ENCODE measurements at regions not wholly inside any gene's neighbourhood (a gene's known extent, or its start where the extent isn't known, plus 50 kb on each side); places are given as distances from the start of the nearest gene placed in this dataset.

DNA sequence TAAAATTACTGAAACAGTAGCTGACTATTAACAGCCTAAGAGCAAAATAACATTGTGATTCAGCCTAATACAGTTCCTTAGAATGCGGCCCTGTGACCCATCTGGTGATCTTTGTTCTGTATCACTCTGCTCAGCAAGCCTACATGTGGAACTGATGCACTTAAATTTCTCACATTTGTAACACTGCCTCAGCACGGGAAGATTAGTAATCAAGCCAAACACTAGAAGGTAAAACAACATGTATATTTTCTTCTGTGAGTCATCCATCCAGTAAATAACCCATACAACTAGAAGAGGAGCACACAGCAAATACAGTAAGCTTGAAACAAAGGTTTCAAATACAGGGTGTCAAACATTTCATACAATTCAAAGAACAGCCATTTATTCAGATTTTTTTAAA lies 189.7 kb upstream of the NOX3 start:
- Histone ChIP-seq H2AFZ (no peak overlapping the region), H3K27ac (no peak overlapping the region), H3K79me2 (ENCODE audit: insufficient read depth) (no peaks in the 10 kb centered on the region), H3K9me3 (ENCODE audit: low read depth) (no peaks in the 10 kb centered on the region), H3K36me3 (ENCODE audit: low read depth) (no peaks in the 10 kb centered on the region), H3K9me2 (ENCODE audit: insufficient read depth) (no peaks in the 10 kb centered on the region), H3K4me3 (no peak overlapping the region), H3K4me2 (ENCODE audit: unreplicated experiment) (no peak overlapping the region), H3F3A (ENCODE audit: insufficient read depth) (no peaks in the 10 kb centered on the region), H3K4me1 (ENCODE audit: insufficient read depth) (no peaks in the 10 kb centered on the region), H4K20me1 (ENCODE audit: insufficient read depth) (no peaks in the 10 kb centered on the region), H3K9ac (no peak overlapping the region), H3K27me3 (replicated peaks; ENCODE audit: insufficient read depth) (no peaks in the 10 kb centered on the region)
- peak; percentile 7 for DNase-seq
- 0 to 8% methylated on average over 2 of the region's 2 CpGs for WGBS, 2 experiments (ENCODE audit: low coverage in 1 of 2, low lambda C conversion rate in 2 of 2, missing lambda C conversion rate in 2 of 2)
- TF ChIP-seq EZH2phosphoT487 (IDR thresholded peaks at IDR 0.05; ENCODE audit: insufficient read depth, low read depth) (no peak), EZH2 (IDR thresholded peaks at IDR 0.05; ENCODE audit: insufficient read depth, poor library complexity, severe bottlenecking) (no peak)
- in situ Hi-C loops (cut with MboI) = no loop called here

- in situ Hi-C loops (cut with MboI) = no loop called here
- no peak overlapping the region for H3K27ac ChIP-seq
- H3K4me2 ChIP-seq (ENCODE audit: unreplicated experiment) = no peak overlapping the region
- H3F3A ChIP-seq (ENCODE audit: insufficient read depth) = no peaks in the 10 kb centered on the region
- no peaks in the 10 kb centered on the region for H3K36me3 ChIP-seq (ENCODE audit: low read depth)
- H3K4me1 ChIP-seq (ENCODE audit: insufficient read depth) = no peaks in the 10 kb centered on the region
- H3K9me2 ChIP-seq (ENCODE audit: insufficient read depth) = no peaks in the 10 kb centered on the region
- no peaks in the 10 kb centered on the region for H3K27me3 ChIP-seq (replicated peaks; ENCODE audit: insufficient read depth)
- TF ChIP-seq EZH2phosphoT487 (IDR thresholded peaks at IDR 0.05; ENCODE audit: insufficient read depth, low read depth) (no peak), EZH2 (IDR thresholded peaks at IDR 0.05; ENCODE audit: insufficient read depth, poor library complexity, severe bottlenecking) (no peak)
- H3K4me3 ChIP-seq = no peak overlapping the region
- WGBS, 2 experiments (ENCODE audit: low coverage in 1 of 2, low lambda C conversion rate in 2 of 2, missing lambda C conversion rate in 2 of 2) = 43 to 56% methylated on average over 1 of the region's 1 CpG
- no peak overlapping the region for H2AFZ ChIP-seq
- no peak for DNase-seq
- H3K79me2 ChIP-seq (ENCODE audit: insufficient read depth) = no peaks in the 10 kb centered on the region
- no peaks in the 10 kb centered on the region for H4K20me1 ChIP-seq (ENCODE audit: insufficient read depth)
- H3K9me3 ChIP-seq (ENCODE audit: low read depth) = no peaks in the 10 kb centered on the region
- H3K9ac ChIP-seq = no peak overlapping the region
These were observed 186.0 kb upstream of the NOX3 start for GRCh38 chr6:155641603-155642002.

GRCh38 chr6:155638200-155638599 lies 182.6 kb upstream of the NOX3 start:
- TF ChIP-seq EZH2 (IDR thresholded peaks at IDR 0.05; ENCODE audit: insufficient read depth, poor library complexity, severe bottlenecking) = no peak
- TF ChIP-seq EZH2phosphoT487 (IDR thresholded peaks at IDR 0.05; ENCODE audit: insufficient read depth, low read depth) = no peak
- Histone ChIP-seq H3K9me2 (ENCODE audit: insufficient read depth) (no peaks in the 10 kb centered on the region), H3K27me3 (replicated peaks; ENCODE audit: insufficient read depth) (no peaks in the 10 kb centered on the region), H4K20me1 (ENCODE audit: insufficient read depth) (no peaks in the 10 kb centered on the region), H3K36me3 (ENCODE audit: low read depth) (no peaks in the 10 kb centered on the region), H2AFZ (no peak overlapping the region), H3K9ac (no peak overlapping the region), H3F3A (ENCODE audit: insufficient read depth) (no peaks in the 10 kb centered on the region), H3K4me3 (no peak overlapping the region), H3K79me2 (ENCODE audit: insufficient read depth) (no peaks in the 10 kb centered on the region), H3K4me1 (ENCODE audit: insufficient read depth) (no peaks in the 10 kb centered on the region), H3K27ac (no peak overlapping the region), H3K9me3 (ENCODE audit: low read depth) (no peaks in the 10 kb centered on the region), H3K4me2 (ENCODE audit: unreplicated experiment) (no peak overlapping the region)
- no peak for DNase-seq
- 4 to 14% methylated on average over 1 of the region's 1 CpG for WGBS, 2 experiments (ENCODE audit: low coverage in 1 of 2, low lambda C conversion rate in 2 of 2, missing lambda C conversion rate in 2 of 2)
- in situ Hi-C loops (cut with MboI) = no loop called here

DNA sequence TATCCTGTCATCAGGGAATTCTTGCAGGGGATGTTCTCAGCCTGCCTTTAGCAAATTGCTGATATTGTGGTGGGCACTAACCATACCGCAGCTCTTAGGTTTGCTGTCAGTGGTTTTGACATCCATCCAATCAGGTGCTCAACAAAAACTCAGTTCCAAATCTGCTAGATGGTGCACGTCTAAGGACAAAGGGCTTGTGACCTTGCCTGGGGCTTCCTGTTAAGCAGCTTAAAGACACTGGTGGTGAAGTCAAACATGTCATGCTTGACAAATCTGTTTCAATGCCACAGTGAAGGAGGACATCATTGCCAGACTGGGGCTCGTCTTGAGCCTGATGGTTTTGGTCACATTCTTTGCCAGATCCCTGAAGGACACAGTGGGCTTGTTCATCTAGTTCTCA lies 179.8 kb upstream of the NOX3 start:
- Histone ChIP-seq H3K9me3 (ENCODE audit: low read depth) (no peaks in the 10 kb centered on the region), H4K20me1 (ENCODE audit: insufficient read depth) (no peaks in the 10 kb centered on the region), H3K4me2 (ENCODE audit: unreplicated experiment) (no peak overlapping the region), H3K4me3 (no peak overlapping the region), H3K27me3 (replicated peaks; ENCODE audit: insufficient read depth) (no peaks in the 10 kb centered on the region), H3K27ac (no peak overlapping the region), H3F3A (ENCODE audit: insufficient read depth) (no peaks in the 10 kb centered on the region), H2AFZ (no peak overlapping the region), H3K36me3 (ENCODE audit: low read depth) (no peaks in the 10 kb centered on the region), H3K9me2 (ENCODE audit: insufficient read depth) (no peaks in the 10 kb centered on the region), H3K4me1 (ENCODE audit: insufficient read depth) (no peaks in the 10 kb centered on the region), H3K79me2 (ENCODE audit: insufficient read depth) (no peaks in the 10 kb centered on the region), H3K9ac (no peak overlapping the region)
- no peak for TF ChIP-seq EZH2phosphoT487 (IDR thresholded peaks at IDR 0.05; ENCODE audit: insufficient read depth, low read depth)
- TF ChIP-seq EZH2 (IDR thresholded peaks at IDR 0.05; ENCODE audit: insufficient read depth, poor library complexity, severe bottlenecking) = no peak
- in situ Hi-C loops (cut with MboI) = no loop called here
- 34 to 38% methylated on average over 3 of the region's 3 CpGs for WGBS, 2 experiments (ENCODE audit: low coverage in 1 of 2, low lambda C conversion rate in 2 of 2, missing lambda C conversion rate in 2 of 2)
- no peak for DNase-seq

GRCh38 chr6:155630085-155630484 lies 174.4 kb upstream of the NOX3 start:
- H3K4me2 ChIP-seq (ENCODE audit: unreplicated experiment) = no peak overlapping the region
- H3F3A ChIP-seq (ENCODE audit: insufficient read depth) = no peaks in the 10 kb centered on the region
- 31 to 43% methylated on average over 2 of the region's 2 CpGs for WGBS, 2 experiments (ENCODE audit: low coverage in 1 of 2, low lambda C conversion rate in 2 of 2, missing lambda C conversion rate in 2 of 2)
- no peaks in the 10 kb centered on the region for H3K4me1 ChIP-seq (ENCODE audit: insufficient read depth)
- in situ Hi-C loops (cut with MboI) = no loop called here
- no peak overlapping the region for H3K9ac ChIP-seq
- H2AFZ ChIP-seq = no peak overlapping the region
- no peak overlapping the region for H3K27ac ChIP-seq
- H3K79me2 ChIP-seq (ENCODE audit: insufficient read depth) = no peaks in the 10 kb centered on the region
- no peak overlapping the region for H3K4me3 ChIP-seq
- H3K36me3 ChIP-seq (ENCODE audit: low read depth) = no peaks in the 10 kb centered on the region
- no peaks in the 10 kb centered on the region for H3K9me2 ChIP-seq (ENCODE audit: insufficient read depth)
- H3K9me3 ChIP-seq (ENCODE audit: low read depth) = no peaks in the 10 kb centered on the region
- no peak for TF ChIP-seq EZH2phosphoT487 (IDR thresholded peaks at IDR 0.05; ENCODE audit: insufficient read depth, low read depth)
- no peak for TF ChIP-seq EZH2 (IDR thresholded peaks at IDR 0.05; ENCODE audit: insufficient read depth, poor library complexity, severe bottlenecking)
- DNase-seq = no peak
- no peaks in the 10 kb centered on the region for H3K27me3 ChIP-seq (replicated peaks; ENCODE audit: insufficient read depth)
- no peaks in the 10 kb centered on the region for H4K20me1 ChIP-seq (ENCODE audit: insufficient read depth)

Measured in GM23248 (cell line).